HCT116 (cell line): ENCODE measurements at regions not wholly inside any gene's neighbourhood (a gene's known extent, or its start where the extent isn't known, plus 50 kb on each side); places are given as distances from the start of the nearest gene placed in this dataset.

Experiments used
- ATAC-seq: fragments of 200-7000 bp; cut with Tn5 transposase; 2 replicates; pipeline ENCODE4 v1.9.1; 2020; ENCODE audit warnings: mild to moderate bottlenecking, moderate library complexity
- BruUV-seq: library from RNA; stranded (reverse); fragments of 400-500 nt; replicated peaks from 2 replicates; lab custom pipeline; 2021; lab: Mats Ljungman, UMichigan
- CTCF ChIA-PET: fragments of 300-600 bp; sonication (Branson Sonifier 250); formaldehyde crosslinking; loops from one replicate; lab custom pipeline; 2021; ENCODE audit warnings: antibody characterized with exemption; lab: Charles Lee
- POLR2A ChIA-PET: fragments of 300-600, 350-600 bp; sonication (Branson Sonifier 250); formaldehyde crosslinking; loops from one replicate; lab custom pipeline; 2021; ENCODE audit warnings: antibody characterized with exemption; lab: Charles Lee
- RAD21 ChIA-PET, 2 experiments: fragments of 300-600 bp; sonication (Branson Sonifier 250); formaldehyde crosslinking; loops; one replicate each; lab custom pipeline; 2023; ENCODE audit warnings: low total read pairs in 2 of 2; ENCODE audit not compliant: uncharacterized antibody in 2 of 2, unreplicated experiment in 2 of 2, low non-redundant PET in 1 of 2; lab: Charles Lee
- DNase-seq: peaks from one replicate; pipeline ENCODE4 v3.0.0-alpha.2; 2010; ENCODE audit warnings: low read depth, low spot score
- H2AFZ ChIP-seq: fragments of 200-600 bp; shearing (Covaris generic), sonication (generic); 2 replicates; pipeline ENCODE4 v1.6.1; 2017; ENCODE audit warnings: low read depth, mixed run types, mixed read lengths, antibody characterized with exemption, low read length; ENCODE audit not compliant: poor library complexity, severe bottlenecking
- H3K27ac ChIP-seq: 2 replicates; pipeline ENCODE4 v1.5.1; 2012; ENCODE audit warnings: low read depth, low read length
- H3K27me3 ChIP-seq: fragments of 200-600 bp; sonication (generic); 2 replicates; pipeline ENCODE4 v1.6.1; 2016; ENCODE audit warnings: mixed run types, low read length, mixed read lengths; ENCODE audit not compliant: insufficient read depth
- H3K36me3 ChIP-seq, 2 experiments: fragments of 200-500 bp in 1 of 2; fragments of 200-600 bp in 1 of 2; sonication (Bioruptor generic) in 1 of 2; sonication (generic) in 1 of 2; 2 replicates each; pipeline versions ENCODE4 v1.5.1 to v1.6.1; 2014 to 2016; ENCODE audit warnings: low read length in 2 of 2, inconsistent platforms in 1 of 2, mixed read lengths in 1 of 2, mixed run types in 1 of 2; ENCODE audit not compliant: insufficient read depth in 2 of 2, control insufficient read depth in 1 of 2
- H3K4me1 ChIP-seq, 2 experiments: fragments of 200-600 bp in 1 of 2; sonication (generic) in 1 of 2; 2 replicates each; pipeline versions ENCODE4 v1.5.1 to v1.6.1; 2012 to 2017; ENCODE audit warnings: low read length in 2 of 2, inconsistent platforms in 1 of 2, mild to moderate bottlenecking in 1 of 2, mixed read lengths in 1 of 2, mixed run types in 1 of 2, moderate library complexity in 1 of 2; ENCODE audit not compliant: insufficient read depth in 2 of 2, control insufficient read depth in 1 of 2
- H3K4me2 ChIP-seq: fragments of 200-600 bp; sonication (generic); 2 replicates; pipeline ENCODE4 v1.6.1; 2017; ENCODE audit warnings: mixed run types, low read length, mixed read lengths
- H3K4me3 ChIP-seq, 2 experiments: fragments of 200-600 bp in 1 of 2; sonication (generic) in 1 of 2; replicated peaks in 1 of 2; 2 replicates each; pipeline ENCODE4 v1.5.1; 2011 to 2016; ENCODE audit warnings: low read length in 2 of 2, control low read depth in 1 of 2, low read depth in 1 of 2, mild to moderate bottlenecking in 1 of 2, mixed read lengths in 1 of 2, mixed run types in 1 of 2
- H3K79me2 ChIP-seq: fragments of 200-600 bp; sonication (generic); 2 replicates; pipeline ENCODE4 v1.6.1; 2017; ENCODE audit warnings: mild to moderate bottlenecking, mixed run types, low read length, moderate library complexity, mixed read lengths; ENCODE audit not compliant: insufficient read depth
- H3K9ac ChIP-seq: fragments of 200-600 bp; sonication (generic); 2 replicates; pipeline ENCODE4 v1.6.1; 2016; ENCODE audit warnings: low read length, mixed read lengths
- H3K9me2 ChIP-seq: fragments of 200-600 bp; sonication (generic), shearing (Covaris generic); 2 replicates; pipeline ENCODE4 v1.6.1; 2017; ENCODE audit warnings: mixed run types, mild to moderate bottlenecking, moderate library complexity; ENCODE audit not compliant: insufficient read depth
- H3K9me3 ChIP-seq, 2 experiments: fragments of 200-500 bp in 1 of 2; fragments of 200-600 bp in 1 of 2; sonication (Bioruptor generic) in 1 of 2; sonication (generic) in 1 of 2; 2 replicates each; pipeline ENCODE4 v1.6.1; 2014 to 2017; ENCODE audit warnings: low read length in 2 of 2, mixed read lengths in 2 of 2, inconsistent platforms in 1 of 2, low read depth in 1 of 2, mild to moderate bottlenecking in 1 of 2, mixed run types in 1 of 2, moderate library complexity in 1 of 2; ENCODE audit not compliant: control insufficient read depth in 1 of 2, insufficient read depth in 1 of 2
- H4K20me1 ChIP-seq: fragments of 200-600 bp; sonication (generic), shearing (Covaris generic); 2 replicates; pipeline ENCODE4 v1.6.1; 2017; ENCODE audit warnings: mixed run types, mild to moderate bottlenecking, moderate library complexity; ENCODE audit not compliant: insufficient read depth
- CBX3 ChIP-seq: IDR thresholded peaks from 2 replicates; pipeline ENCODE4 v1.6.1; 2012; ENCODE audit warnings: low read depth
- CEBPB ChIP-seq: IDR thresholded peaks from 2 replicates; pipeline ENCODE4 v1.6.1; 2012; ENCODE audit warnings: low read depth
- EGR1 ChIP-seq: IDR thresholded peaks from 2 replicates; pipeline ENCODE4 v1.6.1; 2012; ENCODE audit warnings: low read depth
- EZH2 ChIP-seq: fragments of 200-600 bp; sonication (generic); IDR thresholded peaks from 2 replicates; pipeline ENCODE4 v1.6.1; 2017; ENCODE audit warnings: antibody characterized with exemption, mixed run types
- EZH2phosphoT487 ChIP-seq: fragments of 200-600 bp; IDR thresholded peaks from 2 replicates; pipeline ENCODE4 v1.6.1; 2018; ENCODE audit warnings: antibody characterized with exemption, borderline replicate concordance
- FOSL1 ChIP-seq: IDR thresholded peaks from 2 replicates; pipeline ENCODE4 v1.6.1; 2012; ENCODE audit warnings: low read depth
- JUND ChIP-seq: IDR thresholded peaks from 2 replicates; pipeline ENCODE4 v1.6.1; 2012
- POLR2A ChIP-seq: IDR thresholded peaks from 2 replicates; pipeline ENCODE4 v1.7.0; 2011; ENCODE audit warnings: borderline replicate concordance; ENCODE audit not compliant: insufficient read depth, insufficient read length; ENCODE audit errors: extremely low read depth
- POLR2AphosphoS5 ChIP-seq: IDR thresholded peaks from 2 replicates; pipeline ENCODE4 v1.6.1; 2011; ENCODE audit warnings: mild to moderate bottlenecking, low read depth, low read length, moderate library complexity
- RAD21 ChIP-seq: IDR thresholded peaks from 2 replicates; pipeline ENCODE4 v1.6.1; 2012; ENCODE audit warnings: low read depth, mild to moderate bottlenecking
- SP1 ChIP-seq: IDR thresholded peaks from 2 replicates; pipeline ENCODE4 v1.6.1; 2012; ENCODE audit warnings: low read depth
- SRF ChIP-seq: IDR thresholded peaks from 2 replicates; pipeline ENCODE4 v1.6.1; 2012; ENCODE audit warnings: low read depth
- YY1 ChIP-seq: IDR thresholded peaks from 2 replicates; pipeline ENCODE4 v1.6.1; 2011; ENCODE audit warnings: low read length, low read depth, moderate library complexity, mild to moderate bottlenecking; ENCODE audit not compliant: insufficient replicate concordance; ENCODE audit errors: extremely low read depth
- ZFX ChIP-seq: fragments of 450-650 bp; IDR thresholded peaks from 2 replicates; pipeline ENCODE4 v1.6.1; 2017
- ZNF274 ChIP-seq: fragments of 200-500 bp; sonication (Bioruptor generic); IDR thresholded peaks from 2 replicates; pipeline ENCODE4 v1.6.1; 2014; ENCODE audit warnings: mild to moderate bottlenecking, low read depth, low read length, inconsistent platforms
- intact Hi-C: fragments of 100-400 bp; cut with micrococcal nuclease; formaldehyde crosslinking; loops from 2 replicates; pipeline ENCODE4 v1.10.0; 2022
- TF ChIP-seq, protein P1 (sequence below): IDR thresholded peaks from 2 replicates; pipeline ENCODE4 v1.6.1; 2012; ENCODE audit warnings: low read depth
- TF ChIP-seq, protein P2 (sequence below), 3 experiments: fragments of 200-600 bp in 1 of 3; sonication (generic) in 1 of 3; IDR thresholded peaks in 2 of 3; conservative IDR thresholded peaks in 1 of 3; 2 replicates each; pipeline ENCODE4 v1.5.1; 2012 to 2017; ENCODE audit warnings: low read depth in 2 of 3, low read length in 2 of 3, antibody characterized with exemption in 1 of 3, borderline replicate concordance in 1 of 3, control low read depth in 1 of 3, mild to moderate bottlenecking in 1 of 3, mixed read lengths in 1 of 3, mixed run types in 1 of 3, moderate library complexity in 1 of 3; ENCODE audit not compliant: insufficient read depth in 1 of 3
- TF ChIP-seq, protein P3 (sequence below): IDR thresholded peaks from 2 replicates; pipeline ENCODE4 v1.6.1; 2012
- TF ChIP-seq, protein P4 (sequence below): IDR thresholded peaks from 2 replicates; pipeline ENCODE4 v1.6.1; 2012

GRCh38 chr12:5204831-5205230 is 161.2 kb downstream of the KCNA5 start:
- no peak overlapping the region for H3K27ac ChIP-seq
- TF ChIP-seq FOSL1 = no peak
- TF ChIP-seq, protein P1, sequence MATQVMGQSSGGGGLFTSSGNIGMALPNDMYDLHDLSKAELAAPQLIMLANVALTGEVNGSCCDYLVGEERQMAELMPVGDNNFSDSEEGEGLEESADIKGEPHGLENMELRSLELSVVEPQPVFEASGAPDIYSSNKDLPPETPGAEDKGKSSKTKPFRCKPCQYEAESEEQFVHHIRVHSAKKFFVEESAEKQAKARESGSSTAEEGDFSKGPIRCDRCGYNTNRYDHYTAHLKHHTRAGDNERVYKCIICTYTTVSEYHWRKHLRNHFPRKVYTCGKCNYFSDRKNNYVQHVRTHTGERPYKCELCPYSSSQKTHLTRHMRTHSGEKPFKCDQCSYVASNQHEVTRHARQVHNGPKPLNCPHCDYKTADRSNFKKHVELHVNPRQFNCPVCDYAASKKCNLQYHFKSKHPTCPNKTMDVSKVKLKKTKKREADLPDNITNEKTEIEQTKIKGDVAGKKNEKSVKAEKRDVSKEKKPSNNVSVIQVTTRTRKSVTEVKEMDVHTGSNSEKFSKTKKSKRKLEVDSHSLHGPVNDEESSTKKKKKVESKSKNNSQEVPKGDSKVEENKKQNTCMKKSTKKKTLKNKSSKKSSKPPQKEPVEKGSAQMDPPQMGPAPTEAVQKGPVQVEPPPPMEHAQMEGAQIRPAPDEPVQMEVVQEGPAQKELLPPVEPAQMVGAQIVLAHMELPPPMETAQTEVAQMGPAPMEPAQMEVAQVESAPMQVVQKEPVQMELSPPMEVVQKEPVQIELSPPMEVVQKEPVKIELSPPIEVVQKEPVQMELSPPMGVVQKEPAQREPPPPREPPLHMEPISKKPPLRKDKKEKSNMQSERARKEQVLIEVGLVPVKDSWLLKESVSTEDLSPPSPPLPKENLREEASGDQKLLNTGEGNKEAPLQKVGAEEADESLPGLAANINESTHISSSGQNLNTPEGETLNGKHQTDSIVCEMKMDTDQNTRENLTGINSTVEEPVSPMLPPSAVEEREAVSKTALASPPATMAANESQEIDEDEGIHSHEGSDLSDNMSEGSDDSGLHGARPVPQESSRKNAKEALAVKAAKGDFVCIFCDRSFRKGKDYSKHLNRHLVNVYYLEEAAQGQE = no peak
- no peak for TF ChIP-seq POLR2A
- no peak for TF ChIP-seq POLR2AphosphoS5
- TF ChIP-seq, protein P2, sequence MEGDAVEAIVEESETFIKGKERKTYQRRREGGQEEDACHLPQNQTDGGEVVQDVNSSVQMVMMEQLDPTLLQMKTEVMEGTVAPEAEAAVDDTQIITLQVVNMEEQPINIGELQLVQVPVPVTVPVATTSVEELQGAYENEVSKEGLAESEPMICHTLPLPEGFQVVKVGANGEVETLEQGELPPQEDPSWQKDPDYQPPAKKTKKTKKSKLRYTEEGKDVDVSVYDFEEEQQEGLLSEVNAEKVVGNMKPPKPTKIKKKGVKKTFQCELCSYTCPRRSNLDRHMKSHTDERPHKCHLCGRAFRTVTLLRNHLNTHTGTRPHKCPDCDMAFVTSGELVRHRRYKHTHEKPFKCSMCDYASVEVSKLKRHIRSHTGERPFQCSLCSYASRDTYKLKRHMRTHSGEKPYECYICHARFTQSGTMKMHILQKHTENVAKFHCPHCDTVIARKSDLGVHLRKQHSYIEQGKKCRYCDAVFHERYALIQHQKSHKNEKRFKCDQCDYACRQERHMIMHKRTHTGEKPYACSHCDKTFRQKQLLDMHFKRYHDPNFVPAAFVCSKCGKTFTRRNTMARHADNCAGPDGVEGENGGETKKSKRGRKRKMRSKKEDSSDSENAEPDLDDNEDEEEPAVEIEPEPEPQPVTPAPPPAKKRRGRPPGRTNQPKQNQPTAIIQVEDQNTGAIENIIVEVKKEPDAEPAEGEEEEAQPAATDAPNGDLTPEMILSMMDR (IDR thresholded peaks at IDR 0.05 in 2 of 3, conservative IDR thresholded peaks at IDR 0.05 in 1 of 3; ENCODE audit: borderline replicate concordance in 1 of 3, insufficient read depth in 1 of 3, low read depth in 2 of 3, low read length in 2 of 3) = no peak
- TF ChIP-seq EGR1 = no peak
- TF ChIP-seq, protein P3, sequence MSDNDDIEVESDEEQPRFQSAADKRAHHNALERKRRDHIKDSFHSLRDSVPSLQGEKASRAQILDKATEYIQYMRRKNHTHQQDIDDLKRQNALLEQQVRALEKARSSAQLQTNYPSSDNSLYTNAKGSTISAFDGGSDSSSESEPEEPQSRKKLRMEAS = no peak
- no peak for TF ChIP-seq CEBPB
- TF ChIP-seq RAD21 = no peak
- TF ChIP-seq CBX3 = no peak
- no peak for TF ChIP-seq SRF
- TF ChIP-seq YY1 = no peak
- no peak for TF ChIP-seq ZNF274
- no peak for TF ChIP-seq EZH2
- TF ChIP-seq EZH2phosphoT487 = no peak
- TF ChIP-seq, protein P4, sequence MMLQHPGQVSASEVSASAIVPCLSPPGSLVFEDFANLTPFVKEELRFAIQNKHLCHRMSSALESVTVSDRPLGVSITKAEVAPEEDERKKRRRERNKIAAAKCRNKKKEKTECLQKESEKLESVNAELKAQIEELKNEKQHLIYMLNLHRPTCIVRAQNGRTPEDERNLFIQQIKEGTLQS = no peak
- no peak for TF ChIP-seq SP1
- TF ChIP-seq JUND = no peak
- no peak for TF ChIP-seq ZFX
- TF ChIP-seq, all 23 proteins: peak for 0
- H3K4me2 ChIP-seq = no peak overlapping the region
- ChIA-PET RAD21 (no interaction called here), POLR2A (no interaction called here), CTCF (no interaction called here)
- DNase-seq (no peak), ATAC-seq (no peak)
- no peaks in the 10 kb centered on the region for H3K27me3 ChIP-seq
- H3K9me2 ChIP-seq = no peaks in the 10 kb centered on the region
- H3K36me3 ChIP-seq = no peaks in the 10 kb centered on the region
- H3K79me2 ChIP-seq = no peaks in the 10 kb centered on the region
- intact Hi-C loops = no loop called here
- no peaks in the 10 kb centered on the region for H3K9me3 ChIP-seq
- no TSS peak for BruUV-seq
- 0 out of 4 replicates have a peak, but pooled peaks cover 0 to 4% of the 10 kb centered on the region in 2 experiments for H3K4me1 ChIP-seq
- no peaks in the 10 kb centered on the region for H4K20me1 ChIP-seq
- H2AFZ ChIP-seq = no peak overlapping the region
- no peak overlapping the region for H3K4me3 ChIP-seq
- no peak overlapping the region for H3K9ac ChIP-seq
